Activated B cell treated with CpG ODN at 0.5 μM for 24 hours (primary cell): ENCODE measurements at regions not wholly inside any gene's neighbourhood (a gene's known extent, or its start where the extent isn't known, plus 50 kb on each side); places are given as distances from the start of the nearest gene placed in this dataset.
A peak's percentile ranks its signal among the peaks of the same experiment; 100 is the strongest.

Source experiments
- ATAC-seq: fragments of 200-7000 bp; cut with Tn5 transposase; one replicate; pipeline ENCODE4 v1.10.0; 2021; ENCODE audit warnings: low read depth, mild to moderate bottlenecking, moderate library complexity
- CTCF ChIA-PET: fragments of 350-600 bp; sonication (Branson Sonifier 250); formaldehyde crosslinking; loops from one replicate; lab custom pipeline; 2021; ENCODE audit warnings: antibody characterized with exemption; lab: Charles Lee
- POLR2A ChIA-PET: fragments of 350-600 bp; sonication (Branson Sonifier 250); formaldehyde crosslinking; loops from one replicate; lab custom pipeline; 2021; ENCODE audit warnings: antibody characterized with exemption; lab: Charles Lee
- DNase-seq: peaks from one replicate; pipeline ENCODE4 v3.0.0; 2022
- H3K27ac Mint-ChIP-seq: one replicate; pipeline ENCODE4 v1.8.0; 2020; ENCODE audit warnings: mixed read lengths
- H3K27me3 Mint-ChIP-seq: one replicate; pipeline ENCODE4 v1.8.0; 2021; ENCODE audit warnings: mixed read lengths
- H3K36me3 Mint-ChIP-seq: one replicate; pipeline ENCODE4 v1.8.0; 2021; ENCODE audit warnings: low read depth, mixed read lengths
- H3K4me1 Mint-ChIP-seq: one replicate; pipeline ENCODE4 v1.8.0; 2021; ENCODE audit warnings: mixed read lengths
- H3K4me3 Mint-ChIP-seq: one replicate; pipeline ENCODE4 v1.8.0; 2020; ENCODE audit warnings: mild to moderate bottlenecking, mixed read lengths
- H3K9me3 Mint-ChIP-seq: one replicate; pipeline ENCODE4 v1.8.0; 2020; ENCODE audit warnings: mixed read lengths
- CTCF ChIP-seq: fragments of 200-600 bp; IDR thresholded peaks from one replicate; pipeline ENCODE4 v1.8.0; 2022; ENCODE audit warnings: antibody characterized with exemption, mild to moderate bottlenecking
- intact Hi-C: fragments of 100-400 bp; cut with micrococcal nuclease; formaldehyde crosslinking; loops from one replicate; pipeline ENCODE4 v1.15.1; 2024

DNA sequence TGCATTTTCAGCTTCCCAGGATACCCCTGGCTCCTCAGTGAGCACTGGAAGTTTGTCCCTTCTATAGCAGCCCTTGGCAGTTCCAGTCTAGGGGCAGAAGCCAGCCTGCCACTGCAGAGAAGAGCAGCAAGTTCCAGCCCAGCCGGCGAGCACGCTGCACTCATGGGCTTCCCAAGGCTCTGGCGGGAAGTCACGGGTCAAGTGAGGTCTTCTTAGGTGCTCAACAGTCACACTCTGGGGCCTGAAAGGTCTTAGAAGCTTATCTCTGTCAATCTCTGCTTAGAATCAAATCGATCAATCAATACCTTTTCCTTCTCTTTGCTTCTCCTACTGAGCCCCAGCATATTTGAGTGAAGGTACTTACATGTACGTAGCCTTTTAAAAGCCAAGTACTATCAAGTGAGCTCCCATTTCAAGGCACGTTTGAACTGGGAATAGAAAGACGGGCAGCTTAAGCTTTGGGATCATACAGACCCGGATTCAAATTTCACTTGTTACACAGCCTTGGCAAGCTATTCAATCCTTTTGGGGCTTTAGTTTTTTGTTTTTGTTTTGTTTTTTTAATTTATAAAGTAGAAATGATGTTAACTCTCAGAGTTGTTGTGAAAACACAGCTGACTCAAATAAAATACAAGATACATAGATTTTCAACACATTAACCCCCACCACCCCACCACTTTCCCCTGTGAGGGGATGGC is 152.6 kb upstream of the KLF14 start:
- peaks cover 92% of the 10 kb centered on the region for H3K36me3 Mint-ChIP-seq

GRCh38 chr7:130887182-130887956 is 153.4 kb upstream of the KLF14 start:
- Mint-ChIP-seq H3K27ac (no peak overlapping the region), H3K4me1 (peaks cover 5% of the 10 kb centered on the region), H3K9me3 (no peaks in the 10 kb centered on the region), H3K27me3 (no peaks in the 10 kb centered on the region), H3K36me3 (peaks cover 88% of the 10 kb centered on the region), H3K4me3 (no peak overlapping the region)
- ChIA-PET CTCF (no interaction called here), POLR2A (no interaction called here)
- ATAC-seq (no peak), DNase-seq (no peak)
- no peak for TF ChIP-seq CTCF
- intact Hi-C loops: no loop called here

More for the DNA sequence above, 152.6 kb upstream of the KLF14 start:
- H3K4me3 Mint-ChIP-seq: no peak overlapping the region
- no peak for TF ChIP-seq CTCF
- H3K27ac Mint-ChIP-seq: no peak overlapping the region
- ChIA-PET CTCF (interaction anchor here (1.9 kb wide), 1 partner anchor 10 kb away, joined by 14 read pairs; no protein-coding TSS in a partner anchor), POLR2A (no interaction called here)
- intact Hi-C loops: no loop called here
- ATAC-seq (no peak), DNase-seq (no peak)
- H3K9me3 Mint-ChIP-seq: no peaks in the 10 kb centered on the region
- H3K27me3 Mint-ChIP-seq: no peaks in the 10 kb centered on the region
- H3K4me1 Mint-ChIP-seq: peaks cover 5% of the 10 kb centered on the region

- no peak for TF ChIP-seq CTCF
- no peak for ATAC-seq
- ChIA-PET CTCF (interaction anchor here (0.7 to 1.7 kb wide), 2 partner anchors 9 to 13 kb away, joined by 4 to 5 read pairs; no protein-coding TSS in a partner anchor), POLR2A (no interaction called here)
- H3K9me3 Mint-ChIP-seq: no peaks in the 10 kb centered on the region
- H3K27ac Mint-ChIP-seq: peak overlapping the region; percentile 26
- peaks cover 10% of the 10 kb centered on the region for H3K4me1 Mint-ChIP-seq
- intact Hi-C loops: no loop called here
- DNase-seq: no peak
- H3K4me3 Mint-ChIP-seq: no peak overlapping the region
- H3K36me3 Mint-ChIP-seq: peaks cover 87% of the 10 kb centered on the region
- no peaks in the 10 kb centered on the region for H3K27me3 Mint-ChIP-seq
These were observed 154.0 kb upstream of the KLF14 start for GRCh38 chr7:130887957-130888371.

DNA sequence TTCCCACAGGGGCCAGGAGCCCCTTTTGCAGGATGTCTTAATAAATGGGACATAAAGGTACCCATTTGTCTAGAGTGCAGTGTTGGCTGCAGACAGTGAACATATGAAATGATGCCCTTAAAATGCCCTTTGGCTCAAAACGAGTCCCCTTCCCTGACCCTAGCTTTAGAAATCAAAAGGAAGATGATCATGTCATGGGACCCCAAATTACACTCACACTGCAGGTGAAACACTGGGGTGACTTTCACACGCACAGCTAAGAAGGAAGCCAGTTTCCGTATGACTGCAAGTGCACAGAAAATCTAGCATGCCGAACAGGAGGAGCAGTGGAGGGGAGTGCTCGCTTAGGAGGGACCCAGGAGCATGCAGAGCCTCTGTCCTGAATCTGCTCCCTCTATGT is 154.5 kb upstream of the KLF14 start:
- Mint-ChIP-seq H3K9me3 (no peaks in the 10 kb centered on the region), H3K4me1 (peaks cover 10% of the 10 kb centered on the region), H3K36me3 (peaks cover 83% of the 10 kb centered on the region), H3K27me3 (no peaks in the 10 kb centered on the region), H3K27ac (no peak overlapping the region), H3K4me3 (no peak overlapping the region)
- ChIA-PET POLR2A (interaction anchor here (0.6 kb wide), 1 partner anchor 152 kb away, joined by 5 read pairs; no protein-coding TSS in a partner anchor), CTCF (interaction anchor here (0.7 to 1.7 kb wide), 2 partner anchors 9 to 13 kb away, joined by 4 to 5 read pairs; no protein-coding TSS in a partner anchor)
- TF ChIP-seq CTCF: no peak
- intact Hi-C loops: no loop called here
- DNase-seq: no peak
- ATAC-seq: no peak
